OCI-LY3 (cell line): ENCODE measurements at regions not wholly inside any gene's neighbourhood (a gene's known extent, or its start where the extent isn't known, plus 50 kb on each side); places are given as distances from the start of the nearest gene placed in this dataset.

ENCODE experiments used
- EZH2phosphoT487 ChIP-seq: fragments of 200-600 bp; shearing (Covaris generic); IDR thresholded peaks from 2 replicates; pipeline ENCODE4 v1.6.1; 2018; ENCODE audit warnings: antibody characterized with exemption, mixed run types, low read depth
- TF ChIP-seq, protein P1 (sequence below): fragments of 200-600, 300-600 bp; sonication (generic); IDR thresholded peaks from 2 replicates; pipeline ENCODE4 v1.5.1; 2014; ENCODE audit warnings: antibody characterized with exemption, low read length, low read depth

DNA sequence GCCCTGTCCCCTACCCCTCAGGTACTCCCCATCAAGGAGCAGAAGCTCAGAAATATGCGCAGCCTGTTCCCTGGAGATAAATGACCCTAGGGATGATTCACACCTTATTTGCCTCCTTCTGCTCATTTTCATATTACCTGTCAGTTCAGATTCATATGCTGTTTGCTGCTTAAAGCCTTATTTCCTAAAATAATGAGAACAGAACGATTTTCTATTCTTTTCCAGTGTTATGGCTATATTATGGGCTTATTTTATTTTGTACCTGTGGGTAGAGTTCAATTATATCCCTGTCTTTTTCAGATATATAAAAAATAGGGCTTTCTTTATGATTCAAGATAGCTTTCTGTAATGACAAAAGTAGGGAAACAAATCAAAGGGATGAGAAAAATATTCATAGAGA is 224.8 kb downstream of the RPAP3 start:
- TF ChIP-seq, protein P1, sequence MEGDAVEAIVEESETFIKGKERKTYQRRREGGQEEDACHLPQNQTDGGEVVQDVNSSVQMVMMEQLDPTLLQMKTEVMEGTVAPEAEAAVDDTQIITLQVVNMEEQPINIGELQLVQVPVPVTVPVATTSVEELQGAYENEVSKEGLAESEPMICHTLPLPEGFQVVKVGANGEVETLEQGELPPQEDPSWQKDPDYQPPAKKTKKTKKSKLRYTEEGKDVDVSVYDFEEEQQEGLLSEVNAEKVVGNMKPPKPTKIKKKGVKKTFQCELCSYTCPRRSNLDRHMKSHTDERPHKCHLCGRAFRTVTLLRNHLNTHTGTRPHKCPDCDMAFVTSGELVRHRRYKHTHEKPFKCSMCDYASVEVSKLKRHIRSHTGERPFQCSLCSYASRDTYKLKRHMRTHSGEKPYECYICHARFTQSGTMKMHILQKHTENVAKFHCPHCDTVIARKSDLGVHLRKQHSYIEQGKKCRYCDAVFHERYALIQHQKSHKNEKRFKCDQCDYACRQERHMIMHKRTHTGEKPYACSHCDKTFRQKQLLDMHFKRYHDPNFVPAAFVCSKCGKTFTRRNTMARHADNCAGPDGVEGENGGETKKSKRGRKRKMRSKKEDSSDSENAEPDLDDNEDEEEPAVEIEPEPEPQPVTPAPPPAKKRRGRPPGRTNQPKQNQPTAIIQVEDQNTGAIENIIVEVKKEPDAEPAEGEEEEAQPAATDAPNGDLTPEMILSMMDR: no peak
- TF ChIP-seq EZH2phosphoT487: no peak
